Endothelial cell of umbilical vein (primary cell): ENCODE measurements at regions not wholly inside any gene's neighbourhood (a gene's known extent, or its start where the extent isn't known, plus 50 kb on each side); places are given as distances from the start of the nearest gene placed in this dataset.

Experiments used
- BruUV-seq: library from RNA; stranded (reverse); fragments of 400-500 nt; replicated peaks from 2 replicates; lab custom pipeline; 2021; lab: Mats Ljungman, UMichigan
- CTCF ChIA-PET: fragments of 300-600, 350-600 bp; sonication (Branson Sonifier 250); formaldehyde crosslinking; loops from one replicate; lab custom pipeline; 2021; ENCODE audit warnings: antibody characterized with exemption, inconsistent platforms; lab: Charles Lee
- POLR2A ChIA-PET: fragments of 300-600, 350-600 bp; sonication (Branson Sonifier 250); formaldehyde crosslinking; loops from one replicate; lab custom pipeline; 2021; ENCODE audit warnings: antibody characterized with exemption, inconsistent platforms; lab: Charles Lee
- DNase-seq: peaks from one replicate; pipeline ENCODE4 v3.0.0-alpha.2; 2011; ENCODE audit warnings: low read depth, low spot score
- FAIRE-seq: peaks from 2 replicates; lab custom pipeline; 2011; peaks lifted over from hg19 to GRCh38; lab: Jason Lieb, UNC
- H2AFZ ChIP-seq: 2 replicates; pipeline ENCODE4 v1.6.0; 2012; ENCODE audit warnings: low read depth, low read length, control low read depth, inconsistent platforms
- H3K27ac ChIP-seq: 2 replicates; pipeline ENCODE4 v1.5.1; 2011; ENCODE audit warnings: low read depth, mild to moderate bottlenecking, control low read depth, low read length, moderate library complexity; ENCODE audit not compliant: insufficient read depth
- H3K27me3 ChIP-seq, 2 experiments: 2 replicates each; pipeline versions ENCODE4 v1.6.0 to v1.6.1; 2011; ENCODE audit warnings: low read length in 2 of 2, mixed read lengths in 1 of 2; ENCODE audit not compliant: control insufficient read depth in 2 of 2, insufficient read depth in 2 of 2
- H3K36me3 ChIP-seq, 2 experiments: 2 replicates in 1 of 2; 3 replicates in 1 of 2; pipeline ENCODE4 v1.5.1; 2011; ENCODE audit warnings: low read length in 2 of 2, mild to moderate bottlenecking in 1 of 2, moderate library complexity in 1 of 2; ENCODE audit not compliant: control insufficient read depth in 2 of 2, insufficient read depth in 2 of 2; ENCODE audit errors: extremely low read depth in 1 of 2
- H3K4me1 ChIP-seq: 3 replicates; pipeline ENCODE4 v1.5.1; 2011; ENCODE audit warnings: mild to moderate bottlenecking, low read length; ENCODE audit not compliant: control insufficient read depth, insufficient read depth; ENCODE audit errors: extremely low read depth
- H3K4me2 ChIP-seq: 2 replicates; pipeline ENCODE4 v1.6.1; 2011; ENCODE audit warnings: low read length, control low read depth, mixed read lengths; ENCODE audit not compliant: insufficient read depth
- H3K4me3 ChIP-seq, 3 experiments: fragments of 200-600 bp in 1 of 3; sonication (generic), shearing (Covaris generic) in 1 of 3; replicated peaks in 1 of 3; 2 replicates each; pipeline ENCODE4 v1.5.1; 2011 to 2016; ENCODE audit warnings: control low read depth in 3 of 3, low read length in 3 of 3, mild to moderate bottlenecking in 2 of 3, inconsistent platforms in 1 of 3, low read depth in 1 of 3, moderate library complexity in 1 of 3; ENCODE audit not compliant: insufficient read depth in 1 of 3
- H3K79me2 ChIP-seq: 2 replicates; pipeline ENCODE4 v1.6.0; 2012; ENCODE audit warnings: low read length, inconsistent platforms; ENCODE audit not compliant: control insufficient read depth, insufficient read depth
- H3K9ac ChIP-seq: replicated peaks from 2 replicates; pipeline ENCODE3; 2011; ENCODE audit warnings: low read length, control low read depth; ENCODE audit not compliant: insufficient read depth; ENCODE audit errors: extremely low read depth
- H3K9me1 ChIP-seq: replicated peaks from 3 replicates; pipeline ENCODE4 v1.6.0; 2011; ENCODE audit warnings: mild to moderate bottlenecking, low read length; ENCODE audit not compliant: control insufficient read depth, insufficient read depth; ENCODE audit errors: extremely low read depth
- H3K9me3 ChIP-seq: replicated peaks from 2 replicates; pipeline ENCODE4 v1.5.1; 2012; ENCODE audit warnings: low read length, inconsistent platforms; ENCODE audit not compliant: control insufficient read depth, insufficient read depth
- H4K20me1 ChIP-seq: replicated peaks from 2 replicates; pipeline ENCODE3; 2011; ENCODE audit warnings: mild to moderate bottlenecking, low read length; ENCODE audit not compliant: control insufficient read depth, insufficient read depth; ENCODE audit errors: extremely low read depth
- EZH2 ChIP-seq: IDR thresholded peaks from 2 replicates; pipeline ENCODE4 v1.6.1; 2012; ENCODE audit warnings: borderline replicate concordance, low read depth, mild to moderate bottlenecking, moderate library complexity, low read length, inconsistent platforms; ENCODE audit not compliant: severe bottlenecking
- FOS ChIP-seq: IDR thresholded peaks from 2 replicates; pipeline ENCODE4 v1.6.1; 2011; ENCODE audit warnings: mild to moderate bottlenecking, low read length, moderate library complexity, borderline replicate concordance; ENCODE audit not compliant: insufficient read depth
- GATA2 ChIP-seq: IDR thresholded peaks from 2 replicates; pipeline ENCODE4 v1.7.0; 2011; ENCODE audit warnings: low read depth, mild to moderate bottlenecking, moderate library complexity, mixed read lengths, low read length; ENCODE audit not compliant: insufficient read length, insufficient read depth
- JUN ChIP-seq: IDR thresholded peaks from 2 replicates; pipeline ENCODE4 v1.6.1; 2011; ENCODE audit warnings: borderline replicate concordance, low read depth; ENCODE audit not compliant: insufficient read length, insufficient read depth
- MYC ChIP-seq: IDR thresholded peaks from one replicate; pipeline ENCODE4 v1.6.1; 2011; ENCODE audit warnings: mild to moderate bottlenecking, low read depth, low read length
- POLR2A ChIP-seq: IDR thresholded peaks from 2 replicates; pipeline ENCODE4 v1.6.1; 2012; ENCODE audit warnings: low read depth, mild to moderate bottlenecking, control low read depth, low read length
- POLR2AphosphoS5 ChIP-seq: IDR thresholded peaks from 2 replicates; pipeline ENCODE4 v1.6.1; 2012; ENCODE audit warnings: low read depth, mild to moderate bottlenecking, control low read depth, low read length, moderate library complexity; ENCODE audit not compliant: insufficient read depth
- dilution Hi-C: fragments of 300-500 bp; cut with MboI; formaldehyde crosslinking; loops from one replicate; pipeline ENCODE4 v1.15.0; 2019; ENCODE audit warnings: low sequenced_read_pairs; ENCODE audit not compliant: extremely low pct_ligation_motif_present
- intact Hi-C: fragments of 100-400 bp; cut with micrococcal nuclease; formaldehyde crosslinking; loops from one replicate; pipeline ENCODE4 v1.10.0; 2022
- TF ChIP-seq, protein P1 (sequence below), 2 donors: IDR thresholded peaks; 1 replicate in 1 of 2; 2 replicates in 1 of 2; pipeline ENCODE4 v1.5.1; 2011; ENCODE audit warnings: low read length in 2 of 2, mild to moderate bottlenecking in 2 of 2, moderate library complexity in 2 of 2, control low read depth in 1 of 2, inconsistent platforms in 1 of 2, low read depth in 1 of 2; ENCODE audit not compliant: insufficient read depth in 1 of 2; ENCODE audit errors: extremely low read depth in 1 of 2
- TF ChIP-seq, protein P2 (sequence below): IDR thresholded peaks from 2 replicates; pipeline ENCODE4 v1.6.1; 2011; ENCODE audit not compliant: insufficient read depth, insufficient read length

DNA sequence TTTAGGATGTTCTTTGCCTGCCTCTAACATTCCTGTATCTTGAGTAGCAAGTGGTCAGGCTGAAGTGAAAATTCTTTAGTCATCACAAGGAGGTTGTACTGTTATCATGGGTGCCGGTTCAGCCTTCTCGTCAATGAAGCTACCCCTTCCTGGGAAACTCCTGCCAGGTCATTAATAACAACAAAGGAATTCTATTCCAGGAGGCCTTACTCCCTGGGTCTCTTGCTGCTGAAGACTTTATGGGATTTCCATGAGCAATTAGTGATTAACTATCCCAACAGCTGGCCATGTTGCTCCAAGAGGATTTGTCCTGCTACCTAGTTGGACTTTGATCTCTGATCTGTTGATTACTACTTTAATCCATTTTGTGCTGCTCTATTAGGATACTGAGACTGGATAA, 62.7 kb upstream of the ELOVL5 start:
- H3K4me3 ChIP-seq, result no peak overlapping the region
- no peak overlapping the region for H3K4me2 ChIP-seq
- no peaks in the 10 kb centered on the region for H3K4me1 ChIP-seq
- dilution Hi-C loops (no loop called here), intact Hi-C loops (loop anchor here (2.0 to 5.0 kb wide), 4 partner anchors 25 to 139 kb away; partner anchors contain the start of gene ELOVL5)
- H3K27me3 ChIP-seq, result peaks cover 9 to 15% of the 10 kb centered on the region in 2 experiments
- H3K79me2 ChIP-seq, result no peaks in the 10 kb centered on the region
- POLR2A ChIA-PET, result no interaction called here
- H2AFZ ChIP-seq, result no peak overlapping the region
- no peak for FAIRE-seq
- DNase-seq, result no peak
- H3K27ac ChIP-seq, result no peak overlapping the region
- no peaks in the 10 kb centered on the region for H4K20me1 ChIP-seq
- no peaks in the 10 kb centered on the region for H3K9me1 ChIP-seq
- CTCF ChIA-PET, result interaction anchor here (0.7 to 6.9 kb wide), 5 partner anchors 16 to 243 kb away, joined by 3 to 83 read pairs (median 6); no protein-coding TSS in a partner anchor
- no peaks in the 10 kb centered on the region for H3K9me3 ChIP-seq
- H3K9ac ChIP-seq, result no peak overlapping the region
- no peaks in the 10 kb centered on the region for H3K36me3 ChIP-seq
- TF ChIP-seq, protein P1, sequence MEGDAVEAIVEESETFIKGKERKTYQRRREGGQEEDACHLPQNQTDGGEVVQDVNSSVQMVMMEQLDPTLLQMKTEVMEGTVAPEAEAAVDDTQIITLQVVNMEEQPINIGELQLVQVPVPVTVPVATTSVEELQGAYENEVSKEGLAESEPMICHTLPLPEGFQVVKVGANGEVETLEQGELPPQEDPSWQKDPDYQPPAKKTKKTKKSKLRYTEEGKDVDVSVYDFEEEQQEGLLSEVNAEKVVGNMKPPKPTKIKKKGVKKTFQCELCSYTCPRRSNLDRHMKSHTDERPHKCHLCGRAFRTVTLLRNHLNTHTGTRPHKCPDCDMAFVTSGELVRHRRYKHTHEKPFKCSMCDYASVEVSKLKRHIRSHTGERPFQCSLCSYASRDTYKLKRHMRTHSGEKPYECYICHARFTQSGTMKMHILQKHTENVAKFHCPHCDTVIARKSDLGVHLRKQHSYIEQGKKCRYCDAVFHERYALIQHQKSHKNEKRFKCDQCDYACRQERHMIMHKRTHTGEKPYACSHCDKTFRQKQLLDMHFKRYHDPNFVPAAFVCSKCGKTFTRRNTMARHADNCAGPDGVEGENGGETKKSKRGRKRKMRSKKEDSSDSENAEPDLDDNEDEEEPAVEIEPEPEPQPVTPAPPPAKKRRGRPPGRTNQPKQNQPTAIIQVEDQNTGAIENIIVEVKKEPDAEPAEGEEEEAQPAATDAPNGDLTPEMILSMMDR (IDR thresholded peaks at IDR 0.05; ENCODE audit: extremely low read depth in 1 of 2, insufficient read depth in 1 of 2, low read depth in 1 of 2, low read length in 2 of 2), result no peak
- TF ChIP-seq, protein P2, sequence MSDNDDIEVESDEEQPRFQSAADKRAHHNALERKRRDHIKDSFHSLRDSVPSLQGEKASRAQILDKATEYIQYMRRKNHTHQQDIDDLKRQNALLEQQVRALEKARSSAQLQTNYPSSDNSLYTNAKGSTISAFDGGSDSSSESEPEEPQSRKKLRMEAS, result no peak
- TF ChIP-seq GATA2 (no peak), FOS (no peak), POLR2AphosphoS5 (no peak), POLR2A (no peak), MYC (no peak), JUN (no peak), EZH2 (no peak)
- BruUV-seq, result no TSS peak
